CD4-positive, CD25-positive, alpha-beta regulatory T cell (primary cell): ENCODE measurements at regions not wholly inside any gene's neighbourhood (a gene's known extent, or its start where the extent isn't known, plus 50 kb on each side); places are given as distances from the start of the nearest gene placed in this dataset.

Experiments used
- ATAC-seq, 2 donors: fragments of 150-1000 bp; cut with Tn5 transposase; one replicate each; pipeline ENCODE4 v1.10.0; 2021; ENCODE audit warnings: low read depth in 2 of 2, moderate number of reproducible peaks in 2 of 2, moderate library complexity in 1 of 2
- DNase-seq, 3 donors: peaks; one replicate each; pipeline versions ENCODE4 v3.0.0 to v3.0.0-alpha.2; 2012 to 2022; ENCODE audit warnings: mixed read lengths in 1 of 3
- H3K27ac ChIP-seq: one replicate; pipeline ENCODE4 v1.7.0; 2013; ENCODE audit warnings: mild to moderate bottlenecking, low read length; ENCODE audit not compliant: insufficient read depth, poor library complexity, severe bottlenecking
- H3K27me3 ChIP-seq: one replicate; pipeline ENCODE4 v1.7.0; 2013; ENCODE audit warnings: low read length; ENCODE audit not compliant: control insufficient read depth, insufficient read depth
- H3K36me3 ChIP-seq: one replicate; pipeline ENCODE4 v1.7.0; 2013; ENCODE audit warnings: mild to moderate bottlenecking, low read length, moderate library complexity; ENCODE audit not compliant: control insufficient read depth, insufficient read depth
- H3K4me1 ChIP-seq: 2 replicates; pipeline ENCODE4 v1.7.0; 2013; ENCODE audit warnings: mild to moderate bottlenecking, low read length; ENCODE audit not compliant: insufficient read depth, control insufficient read depth, poor library complexity, severe bottlenecking
- H3K4me3 ChIP-seq: one replicate; pipeline ENCODE4 v1.7.0; 2013; ENCODE audit warnings: low read depth, mild to moderate bottlenecking, low read length, moderate library complexity
- H3K9me3 ChIP-seq, 2 experiments: 1 replicate in 1 of 2; 2 replicates in 1 of 2; pipeline ENCODE4 v1.7.0; 2013; ENCODE audit warnings: low read length in 2 of 2, mild to moderate bottlenecking in 1 of 2, moderate library complexity in 1 of 2; ENCODE audit not compliant: control insufficient read depth in 2 of 2
- H3K27ac Mint-ChIP-seq, 3 donors: one replicate each; pipeline ENCODE4 v1.8.0; 2020 to 2022; ENCODE audit warnings: mild to moderate bottlenecking in 3 of 3, mixed read lengths in 3 of 3, moderate library complexity in 2 of 3
- H3K27me3 Mint-ChIP-seq: one replicate; pipeline ENCODE4 v1.8.0; 2022; ENCODE audit warnings: mild to moderate bottlenecking, mixed read lengths
- H3K36me3 Mint-ChIP-seq: one replicate; pipeline ENCODE4 v1.8.0; 2020; ENCODE audit warnings: mixed read lengths
- H3K4me1 Mint-ChIP-seq, 4 donors: one replicate each; pipeline ENCODE4 v1.8.0; 2020 to 2022; ENCODE audit warnings: mixed read lengths in 4 of 4, mild to moderate bottlenecking in 1 of 4
- H3K4me3 Mint-ChIP-seq, 4 donors: one replicate each; pipeline ENCODE4 v1.8.0; 2020 to 2022; ENCODE audit warnings: mild to moderate bottlenecking in 4 of 4, mixed read lengths in 4 of 4, moderate library complexity in 3 of 4
- H3K9me3 Mint-ChIP-seq, 7 donors: one replicate each; pipeline ENCODE4 v1.8.0; 2020 to 2022; ENCODE audit warnings: mixed read lengths in 7 of 7, mild to moderate bottlenecking in 3 of 7, moderate library complexity in 2 of 7

DNA sequence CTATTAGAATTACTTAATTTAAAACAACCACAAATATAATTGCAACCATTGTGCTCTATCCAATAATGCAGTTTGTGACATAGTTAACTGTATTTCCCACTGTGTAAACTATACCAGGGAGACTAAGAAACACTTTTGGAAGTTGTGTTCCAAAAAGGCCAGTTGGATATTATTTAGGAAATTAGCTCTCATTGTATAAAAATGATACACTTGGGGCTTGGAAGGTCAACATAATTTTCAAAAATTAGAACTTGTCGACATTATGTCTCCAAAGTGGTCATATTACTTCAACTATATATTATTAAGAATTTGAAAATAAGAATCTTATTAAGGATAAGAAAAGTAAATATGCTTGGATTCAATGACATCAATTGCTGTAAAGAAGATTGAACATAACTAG, 876.6 kb downstream of the MRPL39 start:
- Mint-ChIP-seq H3K4me3 (no peak overlapping the region), H3K36me3 (no peaks in the 10 kb centered on the region), H3K27me3 (no peaks in the 10 kb centered on the region), H3K27ac (no peak overlapping the region), H3K4me1 (no peaks in the 10 kb centered on the region), H3K9me3 (peaks cover 0 to 3% (median 0%) of the 10 kb centered on the region in 7 donors)
- Histone ChIP-seq H3K4me3 (no peak overlapping the region), H3K9me3 (no peaks in the 10 kb centered on the region), H3K27ac (no peak overlapping the region), H3K36me3 (no peaks in the 10 kb centered on the region), H3K4me1 (no peaks in the 10 kb centered on the region), H3K27me3 (no peaks in the 10 kb centered on the region)
- no peak for ATAC-seq
- no peak for DNase-seq

GRCh38 chr21:24729568-24729967, 877.7 kb downstream of the MRPL39 start:
- H3K9me3 ChIP-seq, result no peaks in the 10 kb centered on the region
- H3K4me1 ChIP-seq, result no peaks in the 10 kb centered on the region
- Mint-ChIP-seq H3K4me1 (no peaks in the 10 kb centered on the region), H3K27me3 (no peaks in the 10 kb centered on the region), H3K36me3 (no peaks in the 10 kb centered on the region), H3K9me3 (peaks cover 0 to 3% (median 0%) of the 10 kb centered on the region in 7 donors), H3K4me3 (no peak overlapping the region), H3K27ac (no peak overlapping the region)
- no peak for ATAC-seq
- no peak overlapping the region for H3K4me3 ChIP-seq
- no peaks in the 10 kb centered on the region for H3K36me3 ChIP-seq
- no peak for DNase-seq
- H3K27me3 ChIP-seq, result no peaks in the 10 kb centered on the region
- H3K27ac ChIP-seq, result no peak overlapping the region

DNA sequence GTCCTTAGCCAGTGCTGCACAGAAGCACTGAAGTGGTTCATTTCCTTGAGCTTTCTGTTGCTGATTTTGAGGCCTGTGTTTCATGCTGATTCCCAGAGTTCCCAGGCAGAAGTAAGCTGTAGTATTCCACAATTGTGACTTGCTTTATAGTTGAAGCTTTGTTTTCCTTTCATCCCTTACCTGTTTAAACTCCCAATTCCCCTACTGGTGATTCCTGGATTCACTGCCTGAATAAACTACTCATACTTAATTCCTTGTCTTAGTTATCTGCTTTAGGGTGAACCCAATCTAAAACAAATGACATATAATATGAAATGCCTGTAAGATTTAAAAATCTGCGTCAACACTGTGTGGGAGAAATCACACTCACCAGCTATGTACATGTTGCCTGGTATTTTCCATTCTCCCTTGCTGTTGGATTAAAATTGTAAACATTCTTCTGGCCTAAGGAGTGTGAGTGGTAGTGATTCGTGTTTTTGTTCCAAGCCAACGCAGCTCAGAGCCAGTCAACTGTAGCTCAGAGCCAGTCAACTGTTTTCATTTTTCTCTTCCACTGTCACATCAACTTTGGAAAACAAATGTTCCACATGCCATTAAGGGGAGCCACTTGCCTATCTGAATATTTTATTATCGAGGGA, 879.4 kb downstream of the MRPL39 start:
- peaks cover 0 to 3% (median 1%) of the 10 kb centered on the region in 7 donors for H3K9me3 Mint-ChIP-seq
- H3K4me3 Mint-ChIP-seq, result no peak overlapping the region
- H3K4me3 ChIP-seq, result no peak overlapping the region
- no peaks in the 10 kb centered on the region for H3K36me3 ChIP-seq
- no peaks in the 10 kb centered on the region for H3K36me3 Mint-ChIP-seq
- H3K27ac Mint-ChIP-seq, result no peak overlapping the region
- no peak for DNase-seq
- no peak for ATAC-seq
- H3K9me3 ChIP-seq, result no peaks in the 10 kb centered on the region
- H3K4me1 ChIP-seq, result no peaks in the 10 kb centered on the region
- H3K27me3 Mint-ChIP-seq, result no peaks in the 10 kb centered on the region
- no peaks in the 10 kb centered on the region for H3K4me1 Mint-ChIP-seq
- H3K27me3 ChIP-seq, result no peaks in the 10 kb centered on the region
- H3K27ac ChIP-seq, result no peak overlapping the region

DNA sequence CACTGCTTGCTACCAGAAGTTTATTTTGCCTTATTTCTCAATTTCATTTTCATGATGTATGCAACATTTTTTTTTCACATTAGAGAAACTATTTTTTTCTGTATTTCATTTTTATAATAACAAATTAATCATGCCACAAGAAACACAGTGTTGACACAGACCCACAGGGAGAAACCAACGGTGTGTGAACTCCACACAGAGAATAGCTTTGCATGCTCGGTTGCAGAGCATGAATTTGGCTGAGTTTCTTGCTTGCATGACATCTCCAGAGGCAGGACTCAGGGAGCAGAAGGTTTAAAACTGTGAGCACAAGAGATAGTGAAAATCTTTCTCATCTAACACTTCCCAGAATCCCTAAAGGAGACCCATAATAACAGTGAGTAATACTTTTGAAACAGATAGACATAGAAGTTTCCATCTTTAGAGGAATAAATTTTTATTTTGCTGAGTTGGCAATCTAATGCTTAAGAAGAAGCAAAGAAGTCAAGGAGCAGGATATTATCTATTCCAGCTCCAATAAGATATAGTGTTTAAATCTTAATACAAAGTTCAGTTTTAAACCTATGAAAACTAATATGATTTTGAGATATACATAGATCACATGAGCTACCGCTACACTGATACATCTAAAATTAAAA, 890.9 kb downstream of the MRPL39 start:
- DNase-seq (no peak), ATAC-seq (no peak)
- H3K4me1 ChIP-seq, result no peaks in the 10 kb centered on the region
- Mint-ChIP-seq H3K27ac (no peak overlapping the region), H3K27me3 (no peaks in the 10 kb centered on the region), H3K9me3 (peaks cover 0 to 13% (median 3%) of the 10 kb centered on the region in 7 donors), H3K4me3 (no peak overlapping the region), H3K36me3 (no peaks in the 10 kb centered on the region), H3K4me1 (no peaks in the 10 kb centered on the region)
- H3K9me3 ChIP-seq, result no peaks in the 10 kb centered on the region
- no peak overlapping the region for H3K27ac ChIP-seq
- no peak overlapping the region for H3K4me3 ChIP-seq
- no peaks in the 10 kb centered on the region for H3K27me3 ChIP-seq
- no peaks in the 10 kb centered on the region for H3K36me3 ChIP-seq

- Histone ChIP-seq H3K27ac (no peak overlapping the region), H3K27me3 (no peaks in the 10 kb centered on the region), H3K36me3 (no peaks in the 10 kb centered on the region), H3K9me3 (peaks cover 0 to 2% of the 10 kb centered on the region in 2 experiments), H3K4me3 (no peak overlapping the region), H3K4me1 (no peaks in the 10 kb centered on the region)
- Mint-ChIP-seq H3K27me3 (no peaks in the 10 kb centered on the region), H3K9me3 (peaks cover 0 to 13% (median 5%) of the 10 kb centered on the region in 7 donors), H3K27ac (no peak overlapping the region), H3K4me1 (no peaks in the 10 kb centered on the region), H3K4me3 (no peak overlapping the region), H3K36me3 (peaks cover 4% of the 10 kb centered on the region)
- DNase-seq (no peak), ATAC-seq (no peak)
Observed at GRCh38 chr21:24714646-24715200, 892.6 kb downstream of the MRPL39 start.

DNA sequence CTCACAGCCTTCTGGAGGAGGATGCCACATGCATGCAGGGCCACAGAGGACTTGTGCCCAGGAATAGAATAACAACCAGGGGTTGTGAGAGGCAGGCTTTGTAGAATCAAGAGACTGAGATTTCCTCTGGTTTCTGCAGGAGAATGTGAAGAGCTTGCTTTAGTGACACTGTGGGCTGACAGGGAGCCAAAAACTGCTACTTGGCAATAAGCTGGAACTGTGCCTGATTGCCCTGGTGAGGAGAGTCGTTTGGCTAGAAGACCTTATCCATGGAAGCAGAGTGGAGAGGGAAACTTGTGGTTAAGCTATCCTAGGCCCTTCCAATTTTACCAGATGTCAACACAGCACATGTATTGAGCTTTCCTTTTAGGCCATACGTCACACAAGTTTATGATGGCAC, 902.1 kb downstream of the MRPL39 start:
- no peaks in the 10 kb centered on the region for H3K36me3 ChIP-seq
- H3K27me3 Mint-ChIP-seq, result no peaks in the 10 kb centered on the region
- no peak overlapping the region for H3K4me3 ChIP-seq
- no peak overlapping the region for H3K27ac Mint-ChIP-seq
- H3K9me3 Mint-ChIP-seq, result peaks cover 0 to 4% (median 3%) of the 10 kb centered on the region in 7 donors
- no peaks in the 10 kb centered on the region for H3K36me3 Mint-ChIP-seq
- H3K4me1 Mint-ChIP-seq, result no peaks in the 10 kb centered on the region
- DNase-seq, result no peak
- H3K27ac ChIP-seq, result no peak overlapping the region
- peaks cover 0 to 3% of the 10 kb centered on the region in 2 experiments for H3K9me3 ChIP-seq
- no peak for ATAC-seq
- no peak overlapping the region for H3K4me3 Mint-ChIP-seq
- no peaks in the 10 kb centered on the region for H3K27me3 ChIP-seq
- H3K4me1 ChIP-seq, result no peaks in the 10 kb centered on the region

DNA sequence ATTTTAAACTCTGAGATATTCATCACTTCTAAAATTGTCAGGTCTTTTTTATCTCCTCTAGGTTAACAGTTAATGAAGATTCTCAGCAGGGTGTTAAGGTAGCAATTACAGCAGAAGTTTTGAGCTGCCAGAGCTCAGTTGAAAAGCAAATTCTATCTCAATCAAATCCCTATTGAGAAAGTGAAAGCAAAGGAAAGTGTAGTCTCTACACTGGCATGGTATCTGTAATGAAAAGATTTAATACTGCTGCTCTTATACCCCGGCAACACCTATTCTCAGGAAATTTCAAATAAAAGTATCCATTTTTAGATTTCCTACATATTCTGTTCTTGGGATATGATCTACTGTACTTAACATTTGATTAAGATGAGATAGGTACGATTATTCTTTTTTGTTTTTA, 913.5 kb downstream of the MRPL39 start:
- ATAC-seq (no peak), DNase-seq (no peak)
- Mint-ChIP-seq H3K27me3 (no peaks in the 10 kb centered on the region), H3K4me3 (no peak overlapping the region), H3K27ac (no peak overlapping the region), H3K36me3 (no peaks in the 10 kb centered on the region), H3K9me3 (peaks cover 0 to 9% (median 4%) of the 10 kb centered on the region in 7 donors), H3K4me1 (no peaks in the 10 kb centered on the region)
- Histone ChIP-seq H3K27ac (no peak overlapping the region), H3K36me3 (no peaks in the 10 kb centered on the region), H3K4me1 (no peaks in the 10 kb centered on the region), H3K27me3 (no peaks in the 10 kb centered on the region), H3K9me3 (peaks cover 0 to 2% of the 10 kb centered on the region in 2 experiments), H3K4me3 (no peak overlapping the region)

DNA sequence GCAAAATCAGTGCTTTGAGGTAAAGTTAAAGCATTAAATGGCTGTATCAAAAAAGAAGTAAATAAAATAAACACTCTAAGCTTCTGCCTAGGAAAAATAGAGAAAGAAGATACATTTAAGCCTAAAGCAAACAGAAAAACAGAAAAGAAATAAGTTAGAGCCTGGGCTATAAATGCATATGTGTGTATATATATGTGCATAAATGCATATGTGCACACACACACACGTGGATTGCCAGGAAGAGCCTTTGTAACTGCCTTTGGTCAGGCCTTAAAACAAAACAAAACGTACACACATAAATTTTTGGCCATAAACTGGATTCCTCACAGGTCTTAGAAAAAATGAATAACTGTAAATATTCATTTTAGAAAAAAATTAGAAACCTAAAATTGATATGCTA, 925.8 kb downstream of the MRPL39 start:
- no peaks in the 10 kb centered on the region for H3K36me3 ChIP-seq
- no peak for ATAC-seq

More for the DNA sequence above, 925.8 kb downstream of the MRPL39 start:
- Mint-ChIP-seq H3K27ac (no peak overlapping the region), H3K4me1 (no peaks in the 10 kb centered on the region), H3K4me3 (no peak overlapping the region), H3K9me3 (peaks cover 0 to 11% (median 2%) of the 10 kb centered on the region in 7 donors), H3K27me3 (no peaks in the 10 kb centered on the region), H3K36me3 (no peaks in the 10 kb centered on the region)
- no peak for DNase-seq
- Histone ChIP-seq H3K4me1 (no peaks in the 10 kb centered on the region), H3K4me3 (no peak overlapping the region), H3K27ac (no peak overlapping the region), H3K27me3 (no peaks in the 10 kb centered on the region), H3K9me3 (peaks cover 0 to 1% of the 10 kb centered on the region in 2 experiments)
